OCI-LY7 (cell line): ENCODE measurements at regions not wholly inside any gene's neighbourhood (a gene's known extent, or its start where the extent isn't known, plus 50 kb on each side); places are given as distances from the start of the nearest gene placed in this dataset.

Experiments used
- CTCF ChIP-seq: fragments of 200-600 bp; sonication (generic); conservative IDR thresholded peaks from 2 replicates; pipeline ENCODE4 v1.5.1; 2014; ENCODE audit warnings: mild to moderate bottlenecking, antibody characterized with exemption, low read length, moderate library complexity, mixed read lengths
- EZH2phosphoT487 ChIP-seq: fragments of 200-600 bp; sonication (generic); IDR thresholded peaks from 2 replicates; pipeline ENCODE4 v1.6.1; 2018; ENCODE audit warnings: low read depth, borderline replicate concordance, mild to moderate bottlenecking, mixed run types, antibody characterized with exemption, low read length, moderate library complexity, mixed read lengths

- TF ChIP-seq CTCF (peak; percentile 77), EZH2phosphoT487 (no peak)
Observed at GRCh38 chr18:22813648-22814328, 119.3 kb upstream of the RBBP8 start.
